Neuronal stem cell (in vitro differentiated cells): ENCODE measurements at regions not wholly inside any gene's neighbourhood (a gene's known extent, or its start where the extent isn't known, plus 50 kb on each side); places are given as distances from the start of the nearest gene placed in this dataset.

Source experiments
- DNase-seq: peaks from one replicate; pipeline ENCODE4 v3.0.0-alpha.2; 2013; ENCODE audit warnings: low spot score
- H2AFZ ChIP-seq: one replicate; pipeline ENCODE4 v1.6.1; 2013; ENCODE audit warnings: mild to moderate bottlenecking, low read length, inconsistent platforms
- H2AK5ac ChIP-seq: 2 replicates; pipeline ENCODE4 v1.6.1; 2013; ENCODE audit warnings: low read depth, mild to moderate bottlenecking, inconsistent platforms, low read length, moderate library complexity, mixed read lengths
- H2BK120ac ChIP-seq: 2 replicates; pipeline ENCODE4 v1.6.1; 2013; ENCODE audit warnings: low read depth, mild to moderate bottlenecking, inconsistent platforms, low read length, moderate library complexity, mixed read lengths
- H2BK12ac ChIP-seq: one replicate; pipeline ENCODE4 v1.6.1; 2013; ENCODE audit warnings: low read length, inconsistent platforms
- H2BK15ac ChIP-seq: 2 replicates; pipeline ENCODE4 v1.6.1; 2013; ENCODE audit warnings: mild to moderate bottlenecking, low read length, inconsistent platforms, mixed read lengths
- H2BK5ac ChIP-seq: one replicate; pipeline ENCODE4 v1.6.1; 2013; ENCODE audit warnings: inconsistent platforms, mild to moderate bottlenecking, low read length, moderate library complexity
- H3K14ac ChIP-seq: one replicate; pipeline ENCODE4 v1.6.1; 2013; ENCODE audit warnings: low read length, inconsistent platforms
- H3K18ac ChIP-seq: 2 replicates; pipeline ENCODE4 v1.6.1; 2013; ENCODE audit warnings: low read length, inconsistent platforms
- H3K23ac ChIP-seq: 2 replicates; pipeline ENCODE4 v1.6.1; 2013; ENCODE audit warnings: low read depth, mild to moderate bottlenecking, mixed read lengths, low read length, inconsistent platforms; ENCODE audit not compliant: poor library complexity
- H3K27ac ChIP-seq: replicated peaks from 3 replicates; pipeline ENCODE4 v1.5.1; 2013; ENCODE audit warnings: low read length, inconsistent platforms
- H3K27me3 ChIP-seq, 3 experiments: 2 replicates each; pipeline ENCODE4 v1.6.1; 2013; ENCODE audit warnings: low read length in 3 of 3, mild to moderate bottlenecking in 2 of 3, inconsistent platforms in 1 of 3, low read depth in 1 of 3, mixed read lengths in 1 of 3, moderate library complexity in 1 of 3; ENCODE audit not compliant: control insufficient read depth in 3 of 3, insufficient read depth in 3 of 3
- H3K36me3 ChIP-seq, 2 donors: replicated peaks in 1 of 2; 2 replicates each; pipeline ENCODE4 v1.6.1; 2013; ENCODE audit warnings: low read length in 2 of 2; ENCODE audit not compliant: control insufficient read depth in 2 of 2, insufficient read depth in 2 of 2
- H3K4ac ChIP-seq: 2 replicates; pipeline ENCODE4 v1.6.1; 2013; ENCODE audit warnings: inconsistent platforms, mild to moderate bottlenecking, low read length, moderate library complexity
- H3K4me1 ChIP-seq, 2 donors: 1 replicate in 1 of 2; 2 replicates in 1 of 2; pipeline ENCODE4 v1.6.1; 2013; ENCODE audit warnings: low read length in 2 of 2, low read depth in 1 of 2; ENCODE audit not compliant: control insufficient read depth in 2 of 2, insufficient read depth in 1 of 2
- H3K4me2 ChIP-seq: one replicate; pipeline ENCODE4 v1.6.1; 2013; ENCODE audit warnings: mild to moderate bottlenecking, low read length, inconsistent platforms; ENCODE audit not compliant: insufficient read depth, poor library complexity, severe bottlenecking
- H3K4me3 ChIP-seq, 2 donors: 2 replicates each; pipeline ENCODE4 v1.5.1; 2013; ENCODE audit warnings: low read length in 2 of 2, mild to moderate bottlenecking in 2 of 2, inconsistent platforms in 1 of 2, moderate library complexity in 1 of 2
- H3K79me1 ChIP-seq: one replicate; pipeline ENCODE4 v1.6.1; 2013; ENCODE audit warnings: low read depth, mild to moderate bottlenecking, inconsistent platforms, low read length, moderate library complexity
- H3K9ac ChIP-seq: one replicate; pipeline ENCODE4 v1.6.1; 2013; ENCODE audit warnings: mild to moderate bottlenecking, low read depth, low read length, inconsistent platforms; ENCODE audit not compliant: poor library complexity
- H3K9me3 ChIP-seq, 2 donors: replicated peaks in 1 of 2; 2 replicates each; pipeline versions ENCODE3 to v1.6.1; 2013; ENCODE audit warnings: low read length in 2 of 2, mild to moderate bottlenecking in 2 of 2, inconsistent platforms in 1 of 2, low read depth in 1 of 2, mixed read lengths in 1 of 2, moderate library complexity in 1 of 2; ENCODE audit not compliant: control insufficient read depth in 2 of 2, insufficient read depth in 1 of 2
- H4K8ac ChIP-seq: one replicate; pipeline ENCODE4 v1.6.1; 2013; ENCODE audit warnings: low read depth, mild to moderate bottlenecking, inconsistent platforms, low read length, moderate library complexity
- H4K91ac ChIP-seq: one replicate; pipeline ENCODE4 v1.6.1; 2013; ENCODE audit warnings: low read length, low read depth, mild to moderate bottlenecking, inconsistent platforms; ENCODE audit not compliant: poor library complexity
- WGBS, 2 donors: extraction: QIAGEN DNeasy Blood & Tissue Kit; methylation state at CpG; one replicate each; pipeline ENCODE4 v1.1.7; 2013; ENCODE audit warnings: missing lambda C conversion rate in 2 of 2, mixed read lengths in 1 of 2; ENCODE audit not compliant: insufficient read length in 2 of 2, insufficient replicate concordance in 1 of 2; ENCODE audit errors: extremely low coverage in 2 of 2; 5-methylcytosine and 5-hydroxymethylcytosine counted together

- H2BK5ac ChIP-seq = no peak overlapping the region
- no peaks in the 10 kb centered on the region for H3K36me3 ChIP-seq
- H4K91ac ChIP-seq = no peak overlapping the region
- no peak overlapping the region for H3K18ac ChIP-seq
- H3K4me1 ChIP-seq = peaks cover 34 to 60% of the 10 kb centered on the region in 2 donors
- H2BK15ac ChIP-seq = no peak overlapping the region
- no peaks in the 10 kb centered on the region for H3K79me1 ChIP-seq
- no peak overlapping the region for H2BK12ac ChIP-seq
- H3K4me2 ChIP-seq = no peak overlapping the region
- H3K9ac ChIP-seq = no peak overlapping the region
- no peak overlapping the region for H3K23ac ChIP-seq
- H3K27me3 ChIP-seq = no peaks in the 10 kb centered on the region
- H2BK120ac ChIP-seq = no peak overlapping the region
- no peak overlapping the region for H2AK5ac ChIP-seq
- no peak overlapping the region for H2AFZ ChIP-seq
- WGBS, 2 donors = no CpG with 5 or more reads among the region's 4 CpGs
- H3K4me3 ChIP-seq = no peak overlapping the region
- H4K8ac ChIP-seq = no peak overlapping the region
- peak; percentile 84 for DNase-seq
- H3K14ac ChIP-seq = no peak overlapping the region
- H3K4ac ChIP-seq = no peak overlapping the region
- peak overlapping the region; percentile 91 for H3K27ac ChIP-seq
- no peaks in the 10 kb centered on the region for H3K9me3 ChIP-seq
These were observed 220.5 kb downstream of the TM9SF2 start for GRCh38 chr13:99721606-99722337.

DNA sequence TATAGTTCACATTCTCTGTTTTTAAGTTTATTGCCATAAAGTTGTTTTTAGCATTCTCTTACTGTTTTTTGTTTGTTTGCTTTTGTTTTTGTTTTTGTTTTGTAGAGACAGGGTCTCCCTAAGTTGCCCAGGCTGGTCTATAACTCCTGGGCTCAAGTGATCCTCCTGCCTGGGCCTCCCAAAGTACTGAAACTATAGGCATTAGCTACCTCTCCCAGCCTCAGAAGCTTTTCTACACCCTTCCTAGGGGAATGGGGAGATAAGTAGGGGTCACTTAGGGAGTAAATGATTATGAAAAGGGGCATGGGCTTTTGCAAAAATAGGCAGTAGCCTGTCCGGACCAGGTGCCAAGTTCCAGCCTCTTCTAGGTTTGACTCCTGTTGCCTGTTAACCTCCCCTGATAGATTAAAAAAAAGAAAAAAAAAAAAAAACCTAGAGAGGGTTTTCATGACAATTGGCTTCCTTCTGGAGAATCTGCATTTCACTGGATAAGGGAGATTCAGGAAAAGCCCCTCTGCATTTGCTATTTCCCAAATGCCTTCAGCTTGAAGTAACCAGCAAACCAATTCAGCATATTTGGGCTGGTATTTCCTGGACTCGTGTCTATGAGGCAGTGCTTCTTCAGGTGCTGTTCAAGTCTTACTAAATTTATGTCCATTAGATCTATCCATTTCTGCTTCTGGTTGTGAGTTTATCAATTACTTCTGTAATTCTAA, 216.8 kb downstream of the TM9SF2 start:
- H3K4me3 ChIP-seq = no peak overlapping the region
- H4K91ac ChIP-seq = no peak overlapping the region
- no peak overlapping the region for H3K9ac ChIP-seq
- H3K27ac ChIP-seq = no peak overlapping the region
- H3K4me2 ChIP-seq = no peak overlapping the region
- no peak overlapping the region for H2BK120ac ChIP-seq
- H3K14ac ChIP-seq = no peak overlapping the region
- no peak overlapping the region for H2BK5ac ChIP-seq
- no peaks in the 10 kb centered on the region for H3K79me1 ChIP-seq
- peaks cover 10 to 26% of the 10 kb centered on the region in 2 donors for H3K4me1 ChIP-seq
- no peak overlapping the region for H3K4ac ChIP-seq
- no peaks in the 10 kb centered on the region for H3K27me3 ChIP-seq
- H3K23ac ChIP-seq = no peak overlapping the region
- no peak overlapping the region for H2AK5ac ChIP-seq
- H2BK12ac ChIP-seq = no peak overlapping the region
- no peak for DNase-seq
- no peak overlapping the region for H3K18ac ChIP-seq
- no CpG with 5 or more reads among the region's 2 CpGs for WGBS, 2 donors
- H2AFZ ChIP-seq = no peak overlapping the region
- H4K8ac ChIP-seq = no peak overlapping the region
- H2BK15ac ChIP-seq = no peak overlapping the region
- no peaks in the 10 kb centered on the region for H3K36me3 ChIP-seq
- H3K9me3 ChIP-seq = no peaks in the 10 kb centered on the region

GRCh38 chr13:99709134-99709533, 207.9 kb downstream of the TM9SF2 start:
- Histone ChIP-seq H4K8ac (no peak overlapping the region), H3K9me3 (peaks cover 0 to 2% of the 10 kb centered on the region in 2 donors), H2BK5ac (no peak overlapping the region), H2AK5ac (no peak overlapping the region), H3K4ac (no peak overlapping the region), H2BK15ac (no peak overlapping the region), H2BK12ac (no peak overlapping the region), H3K27me3 (no peaks in the 10 kb centered on the region), H3K27ac (peak overlapping the region; percentile 14), H3K23ac (no peak overlapping the region), H3K18ac (no peak overlapping the region), H3K4me2 (no peak overlapping the region), H2BK120ac (no peak overlapping the region), H3K36me3 (no peaks in the 10 kb centered on the region), H2AFZ (peak overlapping the region; percentile 72), H3K4me1 (peaks cover 3 to 18% of the 10 kb centered on the region in 2 donors), H3K9ac (peak overlapping the region; percentile 53), H3K79me1 (no peaks in the 10 kb centered on the region), H3K4me3 (no peak overlapping the region), H3K14ac (no peak overlapping the region), H4K91ac (no peak overlapping the region)
- WGBS, 2 donors = no CpG with 5 or more reads among the region's 4 CpGs
- no peak for DNase-seq

GRCh38 chr13:99704390-99704789, 203.1 kb downstream of the TM9SF2 start:
- Histone ChIP-seq H3K36me3 (no peaks in the 10 kb centered on the region), H3K4me3 (no peak overlapping the region)
- WGBS, 2 donors = no CpG with 5 or more reads among the region's 4 CpGs

More at GRCh38 chr13:99704390-99704789, 203.1 kb downstream of the TM9SF2 start:
- Histone ChIP-seq H3K23ac (no peak overlapping the region), H3K4me2 (no peak overlapping the region), H2BK12ac (no peak overlapping the region), H3K4ac (no peak overlapping the region), H3K9me3 (peaks cover 0 to 2% of the 10 kb centered on the region in 2 donors), H4K8ac (no peak overlapping the region), H3K4me1 (peaks cover 6 to 18% of the 10 kb centered on the region in 2 donors), H3K18ac (no peak overlapping the region), H2BK5ac (no peak overlapping the region), H2AK5ac (no peak overlapping the region), H3K27me3 (no peaks in the 10 kb centered on the region), H2BK120ac (no peak overlapping the region), H2BK15ac (no peak overlapping the region), H3K27ac (no peak overlapping the region), H4K91ac (no peak overlapping the region), H3K79me1 (peaks cover 3% of the 10 kb centered on the region), H2AFZ (no peak overlapping the region), H3K9ac (no peak overlapping the region), H3K14ac (no peak overlapping the region)
- no peak for DNase-seq
